Mammary epithelial cell (primary cell): ENCODE measurements at regions not wholly inside any gene's neighbourhood (a gene's known extent, or its start where the extent isn't known, plus 50 kb on each side); places are given as distances from the start of the nearest gene placed in this dataset.
"Not testable (repeated sequence)": the region's sequence is repeated elsewhere in the genome, so short reads cannot be mapped to it uniquely, and the experiment has no call there.

ENCODE experiments used
- EZH2 ChIP-seq: IDR thresholded peaks from 2 replicates; pipeline ENCODE4 v1.6.1; 2012; ENCODE audit warnings: low read length, inconsistent platforms, borderline replicate concordance
- TF ChIP-seq, protein P1 (sequence below), 2 donors: IDR thresholded peaks in 1 of 2; conservative IDR thresholded peaks in 1 of 2; 2 replicates each; pipeline ENCODE4 v1.5.1; 2011 to 2012; ENCODE audit warnings: inconsistent platforms in 2 of 2, low read length in 2 of 2, mild to moderate bottlenecking in 2 of 2, control low read depth in 1 of 2, low read depth in 1 of 2; ENCODE audit not compliant: insufficient read depth in 1 of 2; ENCODE audit errors: extremely low read depth in 1 of 2

DNA sequence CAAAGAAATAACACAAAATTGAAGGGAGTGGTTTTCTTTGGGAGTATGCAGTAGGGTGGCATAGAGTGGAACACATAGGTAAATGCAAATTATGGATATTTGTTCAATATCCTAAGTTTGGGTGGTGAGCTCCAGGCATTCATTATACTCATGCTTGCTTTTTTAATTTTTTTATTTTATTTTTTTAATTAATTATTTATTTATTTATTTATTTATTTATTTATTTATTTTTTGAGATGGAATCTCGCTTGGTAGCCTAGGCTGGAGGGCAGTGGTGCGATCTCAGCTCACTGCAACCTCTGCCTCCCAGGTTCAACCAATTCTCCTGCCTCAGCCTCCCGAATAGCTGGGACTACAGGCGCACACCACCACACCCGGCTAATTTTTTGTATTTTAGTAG lies 355.5 kb upstream of the PLD5 start:
- TF ChIP-seq, protein P1, sequence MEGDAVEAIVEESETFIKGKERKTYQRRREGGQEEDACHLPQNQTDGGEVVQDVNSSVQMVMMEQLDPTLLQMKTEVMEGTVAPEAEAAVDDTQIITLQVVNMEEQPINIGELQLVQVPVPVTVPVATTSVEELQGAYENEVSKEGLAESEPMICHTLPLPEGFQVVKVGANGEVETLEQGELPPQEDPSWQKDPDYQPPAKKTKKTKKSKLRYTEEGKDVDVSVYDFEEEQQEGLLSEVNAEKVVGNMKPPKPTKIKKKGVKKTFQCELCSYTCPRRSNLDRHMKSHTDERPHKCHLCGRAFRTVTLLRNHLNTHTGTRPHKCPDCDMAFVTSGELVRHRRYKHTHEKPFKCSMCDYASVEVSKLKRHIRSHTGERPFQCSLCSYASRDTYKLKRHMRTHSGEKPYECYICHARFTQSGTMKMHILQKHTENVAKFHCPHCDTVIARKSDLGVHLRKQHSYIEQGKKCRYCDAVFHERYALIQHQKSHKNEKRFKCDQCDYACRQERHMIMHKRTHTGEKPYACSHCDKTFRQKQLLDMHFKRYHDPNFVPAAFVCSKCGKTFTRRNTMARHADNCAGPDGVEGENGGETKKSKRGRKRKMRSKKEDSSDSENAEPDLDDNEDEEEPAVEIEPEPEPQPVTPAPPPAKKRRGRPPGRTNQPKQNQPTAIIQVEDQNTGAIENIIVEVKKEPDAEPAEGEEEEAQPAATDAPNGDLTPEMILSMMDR (conservative IDR thresholded peaks at IDR 0.05 in 1 of 2, IDR thresholded peaks at IDR 0.05 in 1 of 2; ENCODE audit: extremely low read depth in 1 of 2, insufficient read depth in 1 of 2, low read depth in 1 of 2, low read length in 2 of 2) = not testable (repeated sequence)
- TF ChIP-seq EZH2 = not testable (repeated sequence)
